22Rv1 (cell line): ENCODE measurements at regions not wholly inside any gene's neighbourhood (a gene's known extent, or its start where the extent isn't known, plus 50 kb on each side); places are given as distances from the start of the nearest gene placed in this dataset.

ENCODE experiments used
- H3K27ac ChIP-seq: fragments of 450-650 bp; 2 replicates; pipeline ENCODE4 v1.5.1; 2017
- ZFX ChIP-seq: fragments of 450-650 bp; IDR thresholded peaks from 2 replicates; pipeline ENCODE4 v1.6.1; 2017; ENCODE audit warnings: antibody characterized with exemption, borderline replicate concordance
- TF ChIP-seq, protein P1 (sequence below): fragments of 450-650 bp; IDR thresholded peaks from 2 replicates; pipeline ENCODE4 v1.5.1; 2017; ENCODE audit warnings: mild to moderate bottlenecking

GRCh38 chr20:22226849-22227700, 357.3 kb downstream of the FOXA2 start:
- no peak overlapping the region for H3K27ac ChIP-seq
- TF ChIP-seq, protein P1, sequence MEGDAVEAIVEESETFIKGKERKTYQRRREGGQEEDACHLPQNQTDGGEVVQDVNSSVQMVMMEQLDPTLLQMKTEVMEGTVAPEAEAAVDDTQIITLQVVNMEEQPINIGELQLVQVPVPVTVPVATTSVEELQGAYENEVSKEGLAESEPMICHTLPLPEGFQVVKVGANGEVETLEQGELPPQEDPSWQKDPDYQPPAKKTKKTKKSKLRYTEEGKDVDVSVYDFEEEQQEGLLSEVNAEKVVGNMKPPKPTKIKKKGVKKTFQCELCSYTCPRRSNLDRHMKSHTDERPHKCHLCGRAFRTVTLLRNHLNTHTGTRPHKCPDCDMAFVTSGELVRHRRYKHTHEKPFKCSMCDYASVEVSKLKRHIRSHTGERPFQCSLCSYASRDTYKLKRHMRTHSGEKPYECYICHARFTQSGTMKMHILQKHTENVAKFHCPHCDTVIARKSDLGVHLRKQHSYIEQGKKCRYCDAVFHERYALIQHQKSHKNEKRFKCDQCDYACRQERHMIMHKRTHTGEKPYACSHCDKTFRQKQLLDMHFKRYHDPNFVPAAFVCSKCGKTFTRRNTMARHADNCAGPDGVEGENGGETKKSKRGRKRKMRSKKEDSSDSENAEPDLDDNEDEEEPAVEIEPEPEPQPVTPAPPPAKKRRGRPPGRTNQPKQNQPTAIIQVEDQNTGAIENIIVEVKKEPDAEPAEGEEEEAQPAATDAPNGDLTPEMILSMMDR = no peak
- no peak for TF ChIP-seq ZFX

- TF ChIP-seq, protein P1 = no peak
- TF ChIP-seq ZFX = no peak
- no peak overlapping the region for H3K27ac ChIP-seq
These were observed 361.1 kb downstream of the FOXA2 start for GRCh38 chr20:22223236-22223635.

- TF ChIP-seq, protein P1 = no peak
- no peak for TF ChIP-seq ZFX
- H3K27ac ChIP-seq = no peak overlapping the region
These were observed 366.5 kb downstream of the FOXA2 start for GRCh38 chr20:22217712-22218352.

GRCh38 chr20:22216984-22217383, 367.4 kb downstream of the FOXA2 start:
- no peak for TF ChIP-seq ZFX
- TF ChIP-seq, protein P1 = no peak
- H3K27ac ChIP-seq = no peak overlapping the region

DNA sequence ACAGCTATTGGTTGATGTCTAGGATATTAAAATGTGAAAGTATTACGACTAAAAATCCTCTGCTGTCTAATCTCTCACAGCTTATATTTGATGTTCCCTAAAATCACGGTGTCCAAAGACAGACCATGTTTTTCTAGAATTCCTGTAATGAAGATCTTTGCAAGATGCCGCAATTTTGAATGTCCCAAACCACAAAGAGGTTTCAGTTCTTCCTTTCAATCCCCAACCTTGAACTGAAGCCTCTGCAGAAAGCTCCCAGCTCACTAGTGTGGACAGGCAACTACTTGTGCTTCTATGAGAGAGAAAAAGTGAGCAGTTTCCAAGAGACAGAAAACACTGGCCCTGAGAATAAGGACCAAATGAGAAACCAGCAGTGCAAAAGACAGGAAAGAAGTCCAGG, 370.1 kb downstream of the FOXA2 start:
- no peak overlapping the region for H3K27ac ChIP-seq
- TF ChIP-seq, protein P1 = no peak
- TF ChIP-seq ZFX = no peak

GRCh38 chr20:22213271-22213670, 371.1 kb downstream of the FOXA2 start:
- no peak for TF ChIP-seq ZFX
- TF ChIP-seq, protein P1 = no peak
- no peak overlapping the region for H3K27ac ChIP-seq

DNA sequence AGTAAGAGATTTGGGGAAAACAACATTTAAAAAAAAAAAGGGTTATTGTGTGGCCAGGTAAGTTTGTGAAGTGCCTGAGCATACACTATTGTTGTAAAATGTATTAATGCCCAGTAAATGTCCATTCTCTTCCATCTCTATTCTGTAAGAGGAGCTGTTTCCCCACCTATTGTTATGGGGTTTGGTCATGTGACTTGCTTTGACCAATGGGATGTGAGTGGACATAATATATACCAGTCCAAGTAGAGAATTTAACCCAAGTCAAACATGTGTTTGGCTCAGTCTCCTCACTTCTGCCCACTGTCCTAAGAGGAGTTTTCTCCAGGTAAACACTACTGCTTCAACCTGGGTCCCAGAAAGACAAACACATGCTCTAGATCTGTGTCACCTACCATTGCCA, 377.1 kb downstream of the FOXA2 start:
- no peak overlapping the region for H3K27ac ChIP-seq
- TF ChIP-seq, protein P1 = no peak
- no peak for TF ChIP-seq ZFX
